Spinal cord (tissue), 9 donors: ENCODE measurements at regions not wholly inside any gene's neighbourhood (a gene's known extent, or its start where the extent isn't known, plus 50 kb on each side); places are given as distances from the start of the nearest gene placed in this dataset.

Experiments
- DNase-seq, 6 donors: peaks; one replicate each; pipeline versions ENCODE4 v3.0.0 to v3.0.0-alpha.2; 2013 to 2015; ENCODE audit warnings: low spot score in 6 of 6, low read depth in 4 of 6
- H3K27ac ChIP-seq: one replicate; pipeline ENCODE4 v1.5.1; 2013; ENCODE audit warnings: low read depth, low read length, control low read depth
- H3K27me3 ChIP-seq: one replicate; pipeline ENCODE4 v1.6.1; 2013; ENCODE audit warnings: low read length; ENCODE audit not compliant: control insufficient read depth, insufficient read depth
- H3K36me3 ChIP-seq: one replicate; pipeline ENCODE4 v1.6.1; 2013; ENCODE audit warnings: low read length; ENCODE audit not compliant: control insufficient read depth, insufficient read depth
- H3K4me1 ChIP-seq: one replicate; pipeline ENCODE4 v1.6.1; 2013; ENCODE audit warnings: low read length; ENCODE audit not compliant: control insufficient read depth, insufficient read depth
- H3K4me3 ChIP-seq: one replicate; pipeline ENCODE4 v1.5.1; 2013; ENCODE audit warnings: low read depth, low read length, control low read depth
- H3K9me3 ChIP-seq: one replicate; pipeline ENCODE4 v1.6.1; 2013; ENCODE audit warnings: low read length; ENCODE audit not compliant: control insufficient read depth, insufficient read depth
- WGBS: methylation state at CpG from one replicate; pipeline ENCODE4 v1.1.5; 2013; ENCODE audit warnings: missing lambda C conversion rate; ENCODE audit not compliant: insufficient coverage; 5-methylcytosine and 5-hydroxymethylcytosine counted together
- donor health status: healthy.

DNA sequence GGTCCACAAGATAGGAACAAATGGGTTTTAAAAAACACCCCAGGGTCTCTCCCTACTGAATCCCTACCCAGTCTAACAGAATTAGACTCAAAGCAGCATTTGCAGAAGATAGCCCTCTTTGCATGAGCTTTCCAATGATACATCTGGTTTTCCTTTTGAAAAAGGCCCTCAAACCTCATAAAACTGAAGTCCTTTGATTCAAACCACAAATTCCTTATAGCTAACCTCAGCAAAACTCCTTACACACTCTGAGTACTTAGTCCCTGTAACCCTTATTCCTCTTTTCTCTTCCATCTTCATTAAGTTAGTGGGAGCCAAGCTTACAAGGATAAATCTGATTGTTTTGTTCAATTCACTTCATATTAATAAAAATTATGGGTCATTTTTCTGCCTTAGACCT is 90.5 kb upstream of the TNC start:
- H3K9me3 ChIP-seq, result no peaks in the 10 kb centered on the region
- no peaks in the 10 kb centered on the region for H3K27me3 ChIP-seq
- H3K4me3 ChIP-seq, result no peak overlapping the region
- no peaks in the 10 kb centered on the region for H3K36me3 ChIP-seq
- no peaks in the 10 kb centered on the region for H3K4me1 ChIP-seq
- no peak overlapping the region for H3K27ac ChIP-seq
- no peak for DNase-seq

- Histone ChIP-seq H3K27ac (no peak overlapping the region), H3K9me3 (no peaks in the 10 kb centered on the region), H3K4me3 (no peak overlapping the region), H3K4me1 (no peaks in the 10 kb centered on the region), H3K36me3 (no peaks in the 10 kb centered on the region), H3K27me3 (no peaks in the 10 kb centered on the region)
- peak in 1 of 6 donors; percentile 54 for DNase-seq
- whole genome bisulfite sequencing, result no CpG with 5 or more reads among the region's 2 CpGs
Observed at GRCh38 chr9:115209601-115210306, 91.8 kb upstream of the TNC start.

- no peak for DNase-seq
- H3K27ac ChIP-seq, result no peak overlapping the region
- no peaks in the 10 kb centered on the region for H3K9me3 ChIP-seq
- H3K4me3 ChIP-seq, result no peak overlapping the region
- no peaks in the 10 kb centered on the region for H3K4me1 ChIP-seq
- H3K36me3 ChIP-seq, result no peaks in the 10 kb centered on the region
- no peaks in the 10 kb centered on the region for H3K27me3 ChIP-seq
- WGBS, result no CpG with 5 or more reads among the region's 2 CpGs
Observed at GRCh38 chr9:115210699-115211098, 92.7 kb upstream of the TNC start.

GRCh38 chr9:115211413-115212124 is 93.6 kb upstream of the TNC start:
- no peaks in the 10 kb centered on the region for H3K36me3 ChIP-seq
- H3K9me3 ChIP-seq, result no peaks in the 10 kb centered on the region
- H3K4me1 ChIP-seq, result no peaks in the 10 kb centered on the region
- no CpG with 5 or more reads among the region's 3 CpGs for WGBS
- DNase-seq, result no peak
- H3K27ac ChIP-seq, result no peak overlapping the region
- H3K27me3 ChIP-seq, result no peaks in the 10 kb centered on the region
- H3K4me3 ChIP-seq, result no peak overlapping the region

- Histone ChIP-seq H3K27ac (no peak overlapping the region), H3K4me3 (no peak overlapping the region), H3K27me3 (no peaks in the 10 kb centered on the region), H3K36me3 (no peaks in the 10 kb centered on the region), H3K9me3 (no peaks in the 10 kb centered on the region), H3K4me1 (no peaks in the 10 kb centered on the region)
- no peak for DNase-seq
Observed at GRCh38 chr9:115212125-115212605, 94.2 kb upstream of the TNC start.

- no peaks in the 10 kb centered on the region for H3K4me1 ChIP-seq
- no CpG with 5 or more reads among the region's 3 CpGs for WGBS
- DNase-seq, result no peak
- no peak overlapping the region for H3K27ac ChIP-seq
- no peaks in the 10 kb centered on the region for H3K9me3 ChIP-seq
- no peaks in the 10 kb centered on the region for H3K27me3 ChIP-seq
- no peaks in the 10 kb centered on the region for H3K36me3 ChIP-seq
- H3K4me3 ChIP-seq, result no peak overlapping the region
Observed at GRCh38 chr9:115212832-115213231, 94.9 kb upstream of the TNC start.

DNA sequence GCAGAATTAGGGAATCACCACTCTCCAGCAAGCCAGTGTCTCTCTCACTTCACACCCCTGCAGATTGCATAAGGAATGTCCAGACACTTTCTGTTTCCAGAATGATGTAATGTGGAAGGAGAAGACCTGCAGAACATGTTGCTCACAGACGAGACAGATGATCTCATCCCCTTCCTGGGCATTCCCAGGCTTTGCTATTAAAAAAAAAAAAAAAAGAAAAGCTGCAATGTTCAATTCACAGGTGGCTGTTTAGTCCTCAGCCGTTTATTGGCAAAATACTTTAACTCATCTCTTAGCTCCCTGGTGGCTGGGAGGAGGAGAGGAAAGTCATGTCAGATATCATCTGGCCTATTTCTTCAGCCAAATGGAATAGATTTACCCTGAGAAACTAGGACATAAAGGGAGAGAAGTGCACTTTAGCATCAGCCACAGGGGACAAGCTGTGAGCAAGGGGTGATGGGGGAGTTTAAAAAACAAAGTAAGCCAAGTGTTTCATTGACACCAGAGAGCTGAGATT is 95.9 kb upstream of the TNC start:
- no peaks in the 10 kb centered on the region for H3K27me3 ChIP-seq
- no peaks in the 10 kb centered on the region for H3K9me3 ChIP-seq
- WGBS, result no CpG with 5 or more reads among the region's 2 CpGs
- DNase-seq, result peak in 2 of 6 donors; percentile 43 to 72
- no peaks in the 10 kb centered on the region for H3K36me3 ChIP-seq
- no peak overlapping the region for H3K4me3 ChIP-seq
- H3K4me1 ChIP-seq, result no peaks in the 10 kb centered on the region
- H3K27ac ChIP-seq, result no peak overlapping the region

- 93% methylated on average over 6 of the region's 6 CpGs for WGBS
- no peak for DNase-seq
- Histone ChIP-seq H3K4me3 (no peak overlapping the region), H3K4me1 (peaks cover 8% of the 10 kb centered on the region), H3K9me3 (no peaks in the 10 kb centered on the region), H3K27ac (no peak overlapping the region), H3K36me3 (no peaks in the 10 kb centered on the region), H3K27me3 (no peaks in the 10 kb centered on the region)
Observed at GRCh38 chr9:115216873-115217272, 98.9 kb upstream of the TNC start.

GRCh38 chr9:115220319-115221005 is 102.5 kb upstream of the TNC start:
- no peak overlapping the region for H3K4me3 ChIP-seq
- H3K27me3 ChIP-seq, result no peaks in the 10 kb centered on the region
- WGBS, result 40% methylated on average over 7 of the region's 8 CpGs
- DNase-seq, result peak in 5 of 6 donors; percentile 49 to 94 (median 64)
- no peaks in the 10 kb centered on the region for H3K9me3 ChIP-seq
- peaks cover 16% of the 10 kb centered on the region for H3K4me1 ChIP-seq
- no peaks in the 10 kb centered on the region for H3K36me3 ChIP-seq
- peak overlapping the region; percentile 57 for H3K27ac ChIP-seq
